NCI-H774 (cell line): ENCODE measurements at regions not wholly inside any gene's neighbourhood (a gene's known extent, or its start where the extent isn't known, plus 50 kb on each side); places are given as distances from the start of the nearest gene placed in this dataset.
"Not testable (repeated sequence)": the region's sequence is repeated elsewhere in the genome, so short reads cannot be mapped to it uniquely, and the experiment has no call there.

Source experiments
- DNase-seq: peaks from one replicate; lab custom pipeline; 2025; lab: John Stamatoyannopoulos, UW

GRCh38 chr7:76924756-76925155, 107.4 kb downstream of the SPDYE17 start:
- DNase-seq, result not testable (repeated sequence)

DNA sequence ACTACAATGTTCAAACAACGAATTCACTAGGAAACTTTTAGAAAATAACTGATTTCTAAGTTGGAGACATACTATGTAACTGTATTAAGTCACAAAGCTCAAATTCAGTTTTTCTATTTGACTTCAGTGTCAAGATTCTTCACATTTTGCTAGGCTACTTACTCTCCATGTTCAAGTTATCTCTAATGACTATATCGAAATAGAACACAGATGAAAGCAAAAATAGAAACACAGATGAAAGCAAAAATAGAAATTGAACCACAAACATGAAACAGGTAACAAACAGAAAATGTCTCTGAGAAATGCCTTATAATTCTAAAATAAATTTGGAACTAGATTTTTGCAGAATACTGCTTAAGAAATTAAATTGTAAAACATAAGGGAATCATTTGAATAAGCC, 113.5 kb downstream of the SPDYE17 start:
- DNase-seq, result not testable (repeated sequence)

DNA sequence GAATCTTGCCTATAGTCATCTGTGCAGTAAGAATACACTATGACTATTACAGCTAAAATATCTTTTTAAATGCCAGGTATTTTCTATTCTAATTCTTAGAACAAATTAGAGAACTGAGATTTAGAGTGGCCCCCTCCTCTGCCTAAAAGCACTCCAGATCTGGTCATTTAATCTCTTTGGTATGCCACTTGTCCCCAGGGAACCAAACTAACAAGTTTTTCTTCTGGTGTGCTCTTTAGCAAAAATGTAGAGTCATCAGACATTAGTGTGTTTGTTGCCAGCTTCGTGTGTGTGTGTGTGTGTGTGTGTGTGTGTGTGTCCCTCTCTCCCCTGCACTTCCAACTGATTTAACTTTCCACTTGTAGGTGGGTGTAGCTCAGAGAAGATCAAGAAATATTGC, 117.8 kb downstream of the SPDYE17 start:
- not testable (repeated sequence) for DNase-seq

GRCh38 chr7:76912011-76912814, 119.9 kb downstream of the SPDYE17 start:
- DNase-seq, result not testable (repeated sequence)

DNA sequence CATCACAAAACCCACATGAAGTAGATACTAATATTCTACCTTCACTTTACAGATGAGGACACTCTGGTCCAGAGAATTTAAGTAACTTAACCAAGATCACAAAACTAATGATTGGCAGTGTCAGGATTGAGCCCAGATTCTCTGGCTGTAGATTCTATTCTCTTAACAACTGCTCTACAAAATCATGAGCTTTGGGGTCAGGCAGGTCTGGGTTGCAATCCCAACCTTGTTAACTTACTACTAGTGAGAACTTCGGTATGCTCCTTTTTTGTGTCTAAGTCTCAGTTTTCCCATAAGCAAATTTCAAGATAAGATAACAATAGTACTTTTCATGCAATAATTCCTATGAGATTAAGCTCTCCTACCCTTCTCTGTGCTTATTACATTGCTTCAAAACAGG, 127.5 kb downstream of the SPDYE17 start:
- DNase-seq, result not testable (repeated sequence)

- not testable (repeated sequence) for DNase-seq
Observed at GRCh38 chr7:76901944-76902710, 130.0 kb downstream of the SPDYE17 start.

DNA sequence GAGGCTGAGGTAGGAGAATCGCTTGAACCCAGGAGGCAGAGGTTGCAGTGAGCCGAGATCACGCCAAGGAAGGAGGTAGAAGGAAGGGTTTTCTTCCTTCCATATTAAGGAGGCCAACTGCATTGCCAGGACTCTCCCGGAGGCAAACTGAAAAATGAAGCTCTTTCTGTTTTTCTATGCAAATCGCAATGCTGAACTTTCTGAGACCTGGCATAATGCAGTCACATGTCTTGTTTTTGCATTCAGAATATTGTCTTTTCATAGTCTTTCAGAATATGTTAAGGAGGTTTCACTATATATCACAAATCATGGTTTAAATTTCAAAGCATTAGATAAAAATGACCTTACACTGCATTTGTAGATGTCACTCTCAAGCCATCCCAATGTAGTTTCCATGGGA, 133.4 kb downstream of the SPDYE17 start:
- DNase-seq, result not testable (repeated sequence)

GRCh38 chr7:76897007-76897406, 135.2 kb downstream of the SPDYE17 start:
- DNase-seq, result not testable (repeated sequence)

GRCh38 chr7:76895696-76896095, 136.5 kb downstream of the SPDYE17 start:
- not testable (repeated sequence) for DNase-seq

DNA sequence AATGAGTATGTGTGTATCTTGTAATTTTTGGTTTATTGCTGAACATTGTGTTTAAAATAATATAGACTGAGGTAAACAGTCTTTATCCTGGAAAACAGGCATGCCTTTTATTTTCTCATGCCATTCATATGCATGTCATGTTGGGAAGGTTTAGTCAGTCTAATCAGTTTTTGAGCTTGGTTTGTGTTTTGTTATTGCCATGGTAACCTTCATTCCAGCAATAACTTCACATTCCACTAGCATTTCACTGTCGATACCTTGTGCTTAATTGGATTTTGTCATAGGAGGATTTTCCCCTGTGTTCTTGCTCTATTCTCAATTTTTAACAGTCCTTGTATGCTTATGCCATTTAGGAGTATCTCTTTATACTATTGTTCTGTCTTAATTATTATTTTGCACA, 140.4 kb downstream of the SPDYE17 start:
- DNase-seq, result not testable (repeated sequence)

DNA sequence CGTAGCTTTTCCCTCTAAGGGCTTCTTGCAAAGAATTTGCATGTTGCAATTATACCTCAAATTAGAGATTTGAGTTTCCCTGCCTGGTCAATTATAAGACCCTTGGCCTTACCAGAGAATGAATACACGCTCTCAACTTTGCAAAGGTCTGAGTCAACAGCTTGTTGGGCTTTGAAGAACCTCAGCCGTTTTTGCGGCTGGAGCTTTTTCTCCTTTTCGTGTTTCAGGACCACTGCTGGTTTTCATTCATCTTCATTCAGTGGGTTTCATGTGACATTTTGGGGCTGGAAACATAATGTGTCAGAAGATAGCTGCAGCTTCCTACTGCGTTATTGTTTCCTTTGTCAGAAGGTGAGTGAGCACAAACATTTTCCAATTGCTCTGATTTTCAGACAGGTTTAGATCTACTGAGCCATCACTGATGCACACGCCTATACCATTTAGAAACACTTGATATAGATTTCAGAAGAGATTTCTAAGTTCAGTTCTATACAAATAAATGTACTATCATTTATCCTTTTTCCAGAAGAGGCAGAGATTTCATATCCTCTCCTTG, 152.3 kb downstream of the SPDYE17 start:
- not testable (repeated sequence) for DNase-seq

DNA sequence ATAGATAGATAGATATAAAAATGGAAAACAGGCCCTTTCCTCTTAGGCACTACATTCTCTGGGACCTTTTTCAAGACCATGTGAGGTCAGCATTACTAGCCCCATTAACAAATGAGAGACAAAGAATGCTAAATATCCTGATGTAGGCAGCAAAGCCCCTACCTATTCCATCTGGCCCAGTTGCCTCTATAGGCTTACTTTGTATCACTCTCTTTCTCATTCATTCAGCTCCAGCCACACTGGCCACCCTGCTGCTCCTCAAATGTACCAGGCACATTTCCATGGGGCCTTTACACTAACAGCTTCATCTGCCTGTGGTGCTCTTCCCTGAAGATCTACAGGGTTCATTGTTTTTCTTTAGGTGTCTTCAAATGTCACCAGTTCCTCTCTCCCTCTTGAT, 156.4 kb downstream of the SPDYE17 start:
- DNase-seq, result not testable (repeated sequence)

GRCh38 chr7:76870504-76870808, 161.7 kb downstream of the SPDYE17 start:
- DNase-seq, result not testable (repeated sequence)

GRCh38 chr7:76867364-76867889, 164.7 kb downstream of the SPDYE17 start:
- DNase-seq, result not testable (repeated sequence)

DNA sequence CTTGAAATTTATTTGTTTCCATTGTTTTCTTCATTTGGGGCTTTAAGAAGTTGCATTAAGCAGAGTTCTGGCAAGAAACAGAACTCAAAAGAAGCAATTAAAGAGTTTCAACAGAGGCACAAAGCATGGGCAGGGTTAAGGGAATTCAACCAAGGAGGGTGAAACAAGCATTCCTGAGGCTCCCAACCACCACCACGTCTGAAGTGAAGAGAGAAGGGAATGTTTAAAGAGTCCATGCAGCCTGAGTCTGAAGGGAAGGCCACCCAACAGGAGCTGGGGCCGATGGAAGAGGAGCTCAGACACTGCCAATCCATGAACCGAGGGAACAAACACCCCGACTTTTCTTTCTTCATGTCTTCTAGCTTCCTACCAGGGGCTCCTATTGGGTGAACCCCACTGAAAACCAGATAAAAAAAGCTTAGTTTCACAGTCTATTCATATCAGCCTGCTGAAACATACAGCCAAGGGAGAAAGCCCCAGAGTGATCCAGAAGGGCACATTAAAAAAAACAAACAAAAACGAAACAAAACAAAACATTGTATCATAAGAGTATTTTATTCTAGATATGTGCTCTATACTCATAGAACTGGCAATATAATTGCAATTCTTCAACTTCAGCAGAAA, 168.9 kb downstream of the SPDYE17 start:
- not testable (repeated sequence) for DNase-seq

DNA sequence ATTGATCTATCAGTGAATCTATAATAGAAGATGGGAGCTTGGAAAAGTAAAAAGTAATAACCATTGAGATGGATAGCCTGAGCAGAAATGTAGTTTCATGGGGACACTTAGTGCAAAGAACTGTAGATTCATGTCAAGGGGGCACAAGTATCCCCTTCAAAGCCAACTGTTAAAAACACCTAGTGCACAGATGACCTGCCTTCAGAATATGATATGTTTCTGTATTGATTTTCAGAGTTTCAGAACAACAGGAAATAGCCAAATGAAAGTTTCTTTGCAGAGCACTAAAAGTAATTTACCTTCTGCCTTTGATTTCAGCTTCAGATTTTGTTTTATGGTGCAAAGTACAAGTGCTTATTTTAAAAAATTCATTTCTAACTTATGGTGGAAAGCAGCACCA, 169.9 kb downstream of the SPDYE17 start:
- DNase-seq, result not testable (repeated sequence)

- not testable (repeated sequence) for DNase-seq
Observed at GRCh38 chr7:76859933-76860332, 172.2 kb downstream of the SPDYE17 start.

DNA sequence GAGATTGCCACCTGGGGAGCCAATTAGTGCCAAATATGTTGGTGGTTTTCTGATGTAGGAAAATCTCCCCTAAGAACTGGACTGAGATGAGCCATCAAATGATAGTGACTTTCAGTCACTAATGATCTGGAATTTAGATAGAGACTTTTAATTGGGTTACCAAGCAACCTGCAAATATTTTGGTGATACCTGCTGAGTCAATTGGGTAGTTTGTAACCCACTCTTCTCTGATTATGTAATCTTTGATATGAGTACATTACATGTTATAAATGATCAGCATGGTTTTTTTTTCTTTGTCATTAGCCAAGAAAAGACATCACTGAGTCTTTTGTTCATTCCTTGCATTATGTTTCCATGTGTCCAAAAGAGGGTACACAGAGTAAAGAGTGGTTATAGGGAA, 177.5 kb downstream of the SPDYE17 start:
- not testable (repeated sequence) for DNase-seq

- not testable (repeated sequence) for DNase-seq
Observed at GRCh38 chr7:76852787-76853584, 179.2 kb downstream of the SPDYE17 start.

DNA sequence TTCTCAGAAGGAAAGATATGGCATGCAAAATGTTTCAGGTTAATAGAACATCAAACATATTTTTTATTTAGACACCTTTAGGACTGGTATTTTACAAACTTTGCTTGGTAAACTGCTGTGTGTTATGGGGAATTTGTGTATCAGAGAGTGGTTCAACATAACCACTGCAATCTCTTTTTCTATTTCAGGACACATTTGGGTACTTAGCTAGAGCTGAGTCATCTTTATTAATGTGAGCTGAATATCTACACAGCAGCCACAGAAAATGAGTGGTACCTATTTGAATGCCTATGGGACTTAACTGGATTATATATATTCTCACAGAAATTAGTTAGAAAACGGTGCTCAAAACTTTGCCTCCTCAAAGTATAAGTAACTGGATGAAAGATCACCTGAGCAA, 179.8 kb downstream of the SPDYE17 start:
- not testable (repeated sequence) for DNase-seq

- DNase-seq, result not testable (repeated sequence)
Observed at GRCh38 chr7:76851617-76852016, 180.5 kb downstream of the SPDYE17 start.
